NCI-H82 (cell line): ENCODE measurements at regions not wholly inside any gene's neighbourhood (a gene's known extent, or its start where the extent isn't known, plus 50 kb on each side); places are given as distances from the start of the nearest gene placed in this dataset.

ENCODE experiments used
- DNase-seq: peaks from one replicate; lab custom pipeline; 2025; lab: John Stamatoyannopoulos, UW

GRCh38 chr12:64931321-64931720, 106.9 kb downstream of the TBC1D30 start:
- DNase-seq, result no peak

- DNase-seq, result no peak
Measured at GRCh38 chr12:64931981-64932380, 107.5 kb downstream of the TBC1D30 start.

DNA sequence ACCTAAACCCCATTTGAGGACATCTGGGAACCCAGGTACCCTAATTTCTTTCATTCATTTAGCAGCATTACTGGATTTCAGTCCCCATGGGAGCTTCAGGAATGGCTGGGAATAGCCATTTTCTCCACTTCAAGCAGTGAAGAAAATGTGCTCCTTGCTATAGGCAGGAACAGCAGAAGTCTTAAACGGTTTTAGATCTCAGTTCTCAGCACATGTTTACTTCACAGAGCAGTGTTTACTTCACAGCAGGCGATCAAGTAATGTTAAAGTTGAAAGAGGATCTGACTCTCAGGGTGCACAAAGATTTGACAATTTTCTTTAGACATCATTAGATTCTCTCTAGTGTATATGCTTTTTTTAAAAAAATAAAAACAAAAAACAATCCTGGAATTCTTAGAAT, 109.3 kb downstream of the TBC1D30 start:
- DNase-seq, result no peak

- no peak for DNase-seq
Measured at GRCh38 chr12:64937452-64937851, 113.0 kb downstream of the TBC1D30 start.

GRCh38 chr12:64938179-64938578, 113.7 kb downstream of the TBC1D30 start:
- DNase-seq, result no peak

DNA sequence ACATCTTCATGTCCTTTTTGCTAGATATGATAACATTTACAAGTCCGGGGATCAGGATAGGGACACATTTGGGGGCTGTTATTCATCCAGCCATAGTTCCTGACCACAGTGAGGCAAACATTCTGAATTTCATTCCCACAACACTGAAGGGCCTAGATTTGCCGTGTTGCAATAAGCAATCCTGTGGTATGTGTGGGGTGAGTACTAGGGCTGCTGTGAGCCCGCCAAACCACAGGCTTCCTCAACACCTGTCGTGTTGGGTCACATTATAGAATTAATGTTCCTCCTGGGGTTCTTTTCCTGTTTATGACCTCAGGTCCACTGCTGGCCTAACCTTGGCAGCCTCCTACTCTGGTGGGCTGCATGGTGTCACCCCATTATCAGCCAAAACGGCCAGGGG, 119.2 kb downstream of the TBC1D30 start:
- DNase-seq, result no peak

DNA sequence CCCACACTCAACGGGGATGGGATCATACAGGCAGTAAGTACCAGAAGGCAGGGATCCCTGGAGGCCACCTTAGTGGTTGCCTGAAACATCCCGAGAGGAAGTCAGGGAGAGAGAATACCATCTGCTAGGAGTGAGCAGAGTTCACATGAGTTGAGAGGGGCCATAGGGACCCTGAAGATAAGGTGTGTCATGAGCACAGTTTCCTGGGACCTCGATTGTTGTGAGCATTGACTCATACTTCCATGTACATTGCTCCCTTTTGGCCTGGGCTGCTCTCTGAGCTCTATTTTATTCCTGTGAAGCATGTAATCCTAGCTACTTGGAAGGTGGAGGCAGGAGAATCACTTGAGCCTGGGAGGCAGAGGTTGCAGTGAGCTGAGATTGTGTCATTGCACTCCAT, 120.5 kb downstream of the TBC1D30 start:
- peak; percentile 40 for DNase-seq

DNA sequence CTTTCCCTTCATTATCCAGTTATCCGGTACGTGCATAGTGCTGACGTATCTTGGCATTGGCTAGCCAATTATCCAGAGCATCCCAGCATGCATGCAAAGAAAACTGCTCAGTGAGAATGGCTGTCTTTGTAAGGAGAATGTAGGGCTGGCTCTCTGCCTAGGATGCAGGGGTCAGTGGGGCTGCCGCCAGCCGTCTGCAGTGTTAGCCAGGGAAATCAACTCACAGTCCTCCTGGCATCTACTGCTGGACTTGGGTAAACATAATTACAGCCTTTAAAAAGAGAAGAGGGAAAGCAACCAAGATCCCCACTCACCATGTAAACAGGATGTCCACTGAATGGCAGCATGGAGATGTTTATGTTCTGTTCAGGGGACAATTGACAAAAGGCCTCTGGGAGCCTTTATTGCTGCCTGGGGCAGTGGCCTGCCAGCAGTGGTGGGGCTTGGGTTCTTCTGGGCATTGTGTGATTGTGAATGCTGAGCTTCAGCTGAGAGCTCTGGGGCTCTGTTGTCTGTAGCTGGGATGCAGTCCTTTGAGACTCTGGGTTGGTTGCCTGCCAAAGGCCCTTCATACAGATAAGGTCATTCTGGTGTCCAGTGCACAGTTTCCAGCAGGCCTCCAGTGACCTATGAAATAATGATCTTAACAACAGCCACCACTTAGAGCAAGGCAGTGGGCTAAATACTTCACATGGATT, 121.8 kb downstream of the TBC1D30 start:
- no peak for DNase-seq

GRCh38 chr12:64950711-64951298, 126.4 kb downstream of the TBC1D30 start:
- DNase-seq, result no peak

DNA sequence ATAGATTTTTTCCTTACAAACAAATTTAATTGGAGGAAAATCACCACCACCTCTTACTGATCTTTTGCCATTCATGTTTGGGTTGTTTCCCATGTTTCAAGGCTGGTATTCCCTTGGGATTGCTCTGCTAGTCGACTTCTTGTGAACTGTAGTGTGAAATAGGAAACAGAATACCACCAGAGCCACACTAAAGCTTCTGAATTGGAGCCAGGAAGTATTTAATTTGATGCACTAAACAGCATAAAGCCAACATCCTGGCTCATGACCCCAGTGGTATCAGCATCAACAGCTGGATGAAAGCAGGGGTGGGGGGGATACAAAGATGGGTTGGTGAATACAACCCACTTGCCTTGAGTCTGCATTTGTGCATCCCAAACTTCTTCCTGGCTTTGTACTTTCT, 127.5 kb downstream of the TBC1D30 start:
- no peak for DNase-seq

DNA sequence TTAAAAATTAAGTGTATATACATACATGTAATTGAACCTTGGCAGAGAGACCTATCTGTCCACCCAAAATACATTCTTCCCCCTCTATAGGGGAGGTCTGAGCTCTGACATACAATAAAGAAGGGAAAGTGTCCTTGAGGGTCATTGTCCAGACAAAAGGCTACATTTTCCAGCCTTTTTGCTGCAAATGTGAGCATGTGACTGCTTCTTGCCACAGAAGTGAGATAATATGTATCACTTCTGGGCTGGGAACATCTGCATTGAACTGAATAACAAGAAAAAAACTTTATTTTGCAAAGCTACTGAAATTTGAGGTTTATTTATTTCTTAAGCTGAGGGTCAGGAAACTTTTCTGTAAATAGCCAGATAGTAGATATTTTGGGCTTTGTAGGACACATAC, 131.3 kb downstream of the TBC1D30 start:
- DNase-seq, result no peak

DNA sequence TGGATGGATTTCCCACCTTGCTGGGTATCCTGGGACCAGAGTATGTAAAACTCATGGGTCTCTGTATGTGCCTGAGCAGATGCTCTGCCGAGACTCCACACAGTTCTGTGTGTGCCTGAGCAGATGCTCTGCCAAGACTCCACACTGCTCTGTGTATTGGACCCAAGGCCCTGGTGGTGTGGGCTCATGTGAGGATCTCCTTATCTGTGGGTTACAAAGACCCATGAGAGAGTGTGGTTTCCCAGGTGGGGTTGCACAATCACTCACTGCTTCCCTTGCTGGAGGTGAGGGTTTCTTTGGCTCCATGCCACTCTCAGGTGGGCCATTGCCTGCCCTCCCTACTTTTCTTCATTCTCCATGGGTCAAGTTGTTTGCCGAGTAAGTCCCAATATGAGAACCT, 141.5 kb downstream of the TBC1D30 start:
- DNase-seq, result no peak

DNA sequence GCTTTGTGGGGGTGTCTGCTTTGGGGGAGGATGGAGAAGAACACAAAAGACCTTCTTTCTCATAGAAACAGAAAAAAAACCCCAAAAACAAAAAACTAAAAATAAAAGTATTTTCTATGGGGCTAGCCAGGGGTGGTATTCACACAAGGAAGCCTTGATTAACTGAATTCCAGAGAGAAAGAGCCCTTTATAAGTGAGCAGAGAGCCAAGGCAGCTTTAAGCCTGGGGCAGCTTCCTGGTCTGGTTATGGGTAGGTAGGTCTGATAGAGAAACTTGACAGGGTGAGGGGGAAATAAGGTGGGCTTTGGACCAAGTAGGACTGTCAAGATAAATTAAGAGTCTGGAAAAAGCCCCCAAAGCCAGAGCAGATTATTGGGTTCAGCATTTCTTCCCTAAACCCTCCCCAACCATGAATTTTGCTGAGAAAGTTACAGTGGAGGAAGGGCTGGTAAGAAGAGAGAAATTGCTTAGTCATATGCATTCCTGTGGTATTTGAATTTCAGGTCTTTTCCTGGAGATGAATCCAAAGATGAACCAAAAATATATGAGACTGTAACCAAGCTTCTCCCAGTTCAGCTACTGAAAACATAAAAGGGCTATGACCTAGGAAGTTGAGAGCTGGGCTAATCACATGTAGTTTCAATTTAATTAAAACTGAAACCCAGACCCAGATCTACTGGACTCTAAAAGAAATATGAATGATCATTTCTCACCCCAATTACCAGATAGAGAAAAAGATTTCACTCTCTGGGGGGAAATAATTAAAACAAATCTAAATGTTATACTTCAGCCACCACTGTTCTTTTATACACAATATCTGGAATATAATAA, 144.8 kb downstream of the TBC1D30 start:
- DNase-seq, result no peak

GRCh38 chr12:64976131-64976530, 145.0 kb downstream of the WIF1 start:
- DNase-seq, result peak; percentile 30

DNA sequence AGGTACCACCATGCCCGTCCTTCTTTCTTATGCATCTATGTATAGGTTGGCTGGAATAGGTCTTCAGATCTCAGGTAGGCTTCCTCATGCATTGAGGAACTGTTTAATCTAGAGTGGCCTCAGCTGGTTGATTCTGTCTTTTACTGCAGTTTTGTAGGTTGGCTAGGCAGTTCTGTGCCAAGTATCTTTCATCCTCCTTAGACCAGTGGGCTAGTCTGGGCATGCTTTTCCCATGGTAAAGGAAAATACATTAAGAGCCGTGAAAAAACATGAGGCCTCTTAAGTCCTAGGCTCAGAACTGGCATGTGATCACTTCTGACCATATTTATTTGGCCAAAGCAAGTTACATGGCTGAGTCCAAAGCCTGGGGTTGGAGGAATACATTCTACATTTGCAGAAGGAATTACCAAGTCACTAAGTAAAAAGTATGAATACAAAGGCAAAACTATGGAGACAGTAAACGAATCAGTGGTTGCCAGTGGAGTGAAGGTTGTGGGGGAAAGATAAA, 137.3 kb downstream of the WIF1 start:
- no peak for DNase-seq

- DNase-seq, result no peak
Measured at GRCh38 chr12:64991121-64991611, 129.9 kb downstream of the WIF1 start.

GRCh38 chr12:64992116-64992515, 129.0 kb downstream of the WIF1 start:
- no peak for DNase-seq

DNA sequence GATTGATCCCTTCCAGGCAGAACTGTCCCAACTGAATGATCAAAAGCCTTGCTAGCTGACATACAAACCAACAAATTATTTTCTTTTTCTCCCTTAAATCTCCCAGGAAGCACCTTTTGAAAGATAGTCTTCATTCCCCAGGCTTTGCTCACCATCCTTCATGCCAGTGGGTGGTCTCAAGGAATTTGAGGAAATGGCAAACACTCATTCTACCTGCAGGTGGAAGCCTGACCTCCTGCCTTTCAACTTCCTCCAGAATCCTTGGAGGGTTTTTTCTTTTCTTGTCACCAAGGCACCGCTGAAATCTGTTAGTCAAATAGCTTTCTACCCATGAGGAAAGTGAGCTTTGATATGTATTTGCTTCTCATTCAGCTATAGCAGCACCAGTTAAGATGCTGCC, 128.5 kb downstream of the WIF1 start:
- no peak for DNase-seq

DNA sequence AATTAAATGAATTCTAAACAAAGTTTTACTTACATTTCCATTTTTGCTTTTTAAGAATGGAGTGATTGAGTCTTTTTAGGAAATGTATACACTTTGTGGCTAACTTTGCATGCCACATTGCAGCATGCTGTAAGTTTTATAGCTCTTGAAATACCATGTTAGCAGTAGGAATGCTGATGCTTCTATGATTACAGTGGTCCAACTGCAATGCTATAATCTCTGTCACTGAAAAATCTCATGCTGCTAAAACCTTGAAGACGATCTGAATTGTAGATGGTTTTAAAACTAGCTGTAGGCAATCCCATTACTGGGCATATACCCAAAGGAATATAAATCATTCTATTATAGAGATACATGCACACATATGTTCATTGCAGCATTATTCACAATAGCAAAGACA, 127.6 kb downstream of the WIF1 start:
- DNase-seq, result no peak

- no peak for DNase-seq
Measured at GRCh38 chr12:64995816-64996215, 125.3 kb downstream of the WIF1 start.

DNA sequence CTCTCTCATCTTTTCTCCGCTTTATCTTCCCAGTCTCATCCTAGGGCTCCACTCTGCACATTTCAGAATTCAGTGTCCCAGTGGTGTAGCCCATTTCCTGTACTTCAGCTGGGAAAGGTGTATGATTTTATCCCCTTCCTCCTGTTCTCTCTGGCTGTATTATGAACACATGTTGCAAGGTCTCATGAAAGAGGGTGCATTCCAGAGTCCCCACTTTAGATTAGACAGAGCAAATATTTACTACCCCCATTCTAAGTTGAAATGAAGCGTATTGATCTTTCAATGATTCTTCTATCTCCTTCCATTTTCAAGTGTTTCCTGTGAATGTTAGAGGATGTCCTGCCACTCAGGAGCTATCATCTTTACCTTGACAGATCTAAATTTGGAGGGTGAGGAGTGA, 123.2 kb downstream of the WIF1 start:
- DNase-seq, result no peak

- no peak for DNase-seq
Measured at GRCh38 chr12:64998371-64999147, 122.5 kb downstream of the WIF1 start.
